MM.1S (cell line): ENCODE measurements at regions not wholly inside any gene's neighbourhood (a gene's known extent, or its start where the extent isn't known, plus 50 kb on each side); places are given as distances from the start of the nearest gene placed in this dataset.

ENCODE experiments used
- DNase-seq: peaks from one replicate; pipeline ENCODE4 v3.0.0-alpha.2; 2015
- H2AFZ ChIP-seq: fragments of 300-600 bp; sonication (generic); 2 replicates; pipeline ENCODE4 v1.6.0; 2016; ENCODE audit warnings: antibody characterized with exemption, low read length
- H3F3A ChIP-seq: fragments of 300-600 bp; sonication (generic); 2 replicates; pipeline ENCODE4 v1.6.1; 2016; ENCODE audit warnings: mild to moderate bottlenecking, antibody characterized with exemption, low read length, moderate library complexity, mixed read lengths; ENCODE audit not compliant: insufficient read depth
- H3K27ac ChIP-seq: fragments of 300-600 bp; sonication (generic); 2 replicates; pipeline ENCODE4 v1.5.1; 2016; ENCODE audit warnings: mild to moderate bottlenecking, low read length
- H3K27me3 ChIP-seq: fragments of 300-600 bp; sonication (generic); replicated peaks from 2 replicates; pipeline ENCODE4 v1.6.0; 2016; ENCODE audit warnings: low read length; ENCODE audit not compliant: insufficient read depth
- H3K36me3 ChIP-seq: fragments of 300-600 bp; sonication (generic); replicated peaks from 2 replicates; pipeline ENCODE4 v1.6.1; 2016; ENCODE audit warnings: mild to moderate bottlenecking, low read length, mixed read lengths; ENCODE audit not compliant: insufficient read depth
- H3K4me1 ChIP-seq: fragments of 300-600 bp; sonication (generic); 2 replicates; pipeline ENCODE4 v1.6.1; 2016; ENCODE audit warnings: low read length, mixed read lengths
- H3K4me2 ChIP-seq: fragments of 300-600 bp; sonication (generic); 2 replicates; pipeline ENCODE4 v1.6.0; 2016; ENCODE audit warnings: low read depth, low read length
- H3K4me3 ChIP-seq: fragments of 300-600 bp; sonication (generic); 2 replicates; pipeline ENCODE4 v1.5.1; 2016; ENCODE audit warnings: low read length, mixed read lengths
- H3K79me2 ChIP-seq: fragments of 300-600 bp; sonication (generic); 2 replicates; pipeline ENCODE4 v1.6.1; 2016; ENCODE audit warnings: mixed run types, low read length, mixed read lengths
- H3K9ac ChIP-seq: fragments of 300-600 bp; sonication (generic); 2 replicates; pipeline ENCODE4 v1.6.1; 2016; ENCODE audit warnings: low read length, mixed read lengths
- H3K9me2 ChIP-seq: fragments of 300-600 bp; sonication (generic); replicated peaks from 2 replicates; pipeline ENCODE4 v1.6.1; 2016; ENCODE audit warnings: mild to moderate bottlenecking, low read length, mixed read lengths; ENCODE audit not compliant: insufficient read depth
- H3K9me3 ChIP-seq: fragments of 300-600 bp; sonication (generic); replicated peaks from 2 replicates; pipeline ENCODE4 v1.6.1; 2016; ENCODE audit warnings: mild to moderate bottlenecking, low read length, mixed read lengths; ENCODE audit not compliant: insufficient read depth
- H4K20me1 ChIP-seq: fragments of 300-600 bp; sonication (generic); 2 replicates; pipeline ENCODE4 v1.6.1; 2016; ENCODE audit warnings: mild to moderate bottlenecking, low read length, moderate library complexity, mixed read lengths; ENCODE audit not compliant: insufficient read depth
- CTCF ChIP-seq: fragments of 300-600 bp; sonication (generic); IDR thresholded peaks from 2 replicates; pipeline ENCODE4 v1.5.1; 2016; ENCODE audit warnings: antibody characterized with exemption, low read length, mixed read lengths
- EZH2 ChIP-seq: fragments of 300-600 bp; sonication (generic); optimal IDR thresholded peaks from 2 replicates; pipeline ENCODE3; 2017; ENCODE audit warnings: low read depth, mild to moderate bottlenecking, antibody characterized with exemption, low read length, mixed read lengths
- EZH2phosphoT487 ChIP-seq: fragments of 300-600 bp; sonication (generic); IDR thresholded peaks from 2 replicates; pipeline ENCODE4 v1.6.1; 2018; ENCODE audit warnings: antibody characterized with exemption, low read length

DNA sequence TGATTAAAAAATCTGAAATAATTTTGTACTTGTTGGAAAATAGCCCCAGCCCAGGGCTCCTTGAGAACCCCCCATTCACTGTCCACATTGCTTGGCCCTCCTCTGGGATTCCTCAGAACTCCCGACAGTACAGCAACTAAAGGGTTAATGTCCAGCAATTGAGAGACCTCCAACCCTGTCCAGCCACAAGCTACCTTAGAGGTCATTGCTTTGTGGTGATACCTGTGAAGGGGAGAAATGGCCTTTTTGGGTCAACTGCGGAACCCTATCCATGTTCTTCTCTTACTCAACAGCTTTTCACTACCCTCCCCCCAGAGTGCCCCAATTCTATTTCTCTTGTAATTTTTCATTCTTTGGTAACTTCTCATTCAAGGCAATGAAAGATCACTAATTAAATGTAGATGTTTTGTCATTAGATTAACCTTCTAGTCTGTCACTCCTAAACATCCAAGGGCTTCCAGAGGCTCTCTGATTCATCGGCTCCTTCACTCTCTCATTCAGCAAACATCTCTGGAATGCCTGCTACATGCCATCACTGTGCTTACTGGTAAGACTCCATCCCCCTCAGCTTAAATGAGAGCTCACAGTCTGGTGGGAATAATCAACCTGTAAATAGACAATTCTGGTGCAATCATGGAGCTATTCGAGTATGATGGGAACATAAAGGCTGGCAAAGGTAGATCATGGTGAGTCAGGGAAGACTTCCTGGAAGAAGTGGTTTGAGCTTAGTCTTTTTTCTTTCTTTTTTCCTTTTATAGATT is 241.4 kb upstream of the PGRMC2 start:
- Histone ChIP-seq H3K27me3 (no peaks in the 10 kb centered on the region), H3K9ac (no peak overlapping the region), H3K79me2 (no peaks in the 10 kb centered on the region), H3K27ac (no peak overlapping the region), H3K36me3 (no peaks in the 10 kb centered on the region), H3K9me3 (no peaks in the 10 kb centered on the region), H3K4me2 (no peak overlapping the region), H2AFZ (no peak overlapping the region), H3F3A (no peaks in the 10 kb centered on the region), H4K20me1 (no peaks in the 10 kb centered on the region), H3K9me2 (no peaks in the 10 kb centered on the region), H3K4me3 (no peak overlapping the region), H3K4me1 (no peaks in the 10 kb centered on the region)
- DNase-seq: no peak
- TF ChIP-seq CTCF (no peak), EZH2 (no peak), EZH2phosphoT487 (no peak)

- Histone ChIP-seq H3K9me2 (no peaks in the 10 kb centered on the region), H3K4me2 (no peak overlapping the region), H3K9ac (no peak overlapping the region), H2AFZ (no peak overlapping the region), H3K79me2 (no peaks in the 10 kb centered on the region), H4K20me1 (no peaks in the 10 kb centered on the region), H3F3A (no peaks in the 10 kb centered on the region), H3K4me3 (no peak overlapping the region), H3K36me3 (no peaks in the 10 kb centered on the region), H3K27me3 (no peaks in the 10 kb centered on the region), H3K4me1 (no peaks in the 10 kb centered on the region), H3K27ac (no peak overlapping the region), H3K9me3 (no peaks in the 10 kb centered on the region)
- DNase-seq: no peak
- TF ChIP-seq EZH2phosphoT487: no peak
- no peak for TF ChIP-seq CTCF
- TF ChIP-seq EZH2: no peak
These were observed 240.4 kb upstream of the PGRMC2 start for GRCh38 chr4:128527946-128528576.

- DNase-seq: no peak
- Histone ChIP-seq H3K36me3 (no peaks in the 10 kb centered on the region), H3K9me3 (no peaks in the 10 kb centered on the region), H3K27me3 (no peaks in the 10 kb centered on the region), H4K20me1 (no peaks in the 10 kb centered on the region), H3K4me1 (no peaks in the 10 kb centered on the region), H3K27ac (no peak overlapping the region), H3K4me2 (no peak overlapping the region), H3K9ac (no peak overlapping the region), H3F3A (no peaks in the 10 kb centered on the region), H3K4me3 (no peak overlapping the region), H3K9me2 (no peaks in the 10 kb centered on the region), H3K79me2 (no peaks in the 10 kb centered on the region), H2AFZ (no peak overlapping the region)
- TF ChIP-seq EZH2phosphoT487 (no peak), CTCF (no peak)
These were observed 239.7 kb upstream of the PGRMC2 start for GRCh38 chr4:128527351-128527750.
